ENCODE measurements at regions not wholly inside any gene's neighbourhood (a gene's known extent, or its start where the extent isn't known, plus 50 kb on each side); places are given as distances from the start of the nearest gene placed in this dataset.
A peak's percentile ranks its signal among the peaks of the same experiment; 100 is the strongest.
"Not testable (repeated sequence)": the region's sequence is repeated elsewhere in the genome, so short reads cannot be mapped to it uniquely, and the experiment has no call there.

- no peak for DNase-seq
These were observed 68.1 kb upstream of the CCND1 start for GRCh38 chr11:69572861-69573260.

GRCh38 chr11:69573761-69574607 is 67.0 kb upstream of the CCND1 start:
- no peak for DNase-seq

GRCh38 chr11:69574608-69575255 is 66.2 kb upstream of the CCND1 start:
- peak; percentile 7 for DNase-seq

GRCh38 chr11:69575296-69576068 is 65.5 kb upstream of the CCND1 start:
- no peak for DNase-seq

- peak; percentile 67 for DNase-seq
These were observed 64.7 kb upstream of the CCND1 start for GRCh38 chr11:69576069-69576782.

- no peak for DNase-seq
These were observed 62.8 kb upstream of the CCND1 start for GRCh38 chr11:69578167-69578566.

GRCh38 chr11:69580529-69580928 is 60.4 kb upstream of the CCND1 start:
- no peak for DNase-seq

- no peak for DNase-seq
These were observed 58.0 kb upstream of the CCND1 start for GRCh38 chr11:69582756-69583467.

GRCh38 chr11:69584160-69584559 is 56.8 kb upstream of the CCND1 start:
- no peak for DNase-seq

- DNase-seq = no peak
These were observed 55.6 kb upstream of the CCND1 start for GRCh38 chr11:69585385-69585784.

- no peak for DNase-seq
These were observed 53.4 kb upstream of the CCND1 start for GRCh38 chr11:69587454-69588090.

GRCh38 chr11:69588270-69588669 is 52.7 kb upstream of the CCND1 start:
- no peak for DNase-seq

GRCh38 chr11:69590088-69590487 is 50.9 kb upstream of the CCND1 start:
- DNase-seq = not testable (repeated sequence)
